ENCODE measurements at regions not wholly inside any gene's neighbourhood (a gene's known extent, or its start where the extent isn't known, plus 50 kb on each side); places are given as distances from the start of the nearest gene placed in this dataset.
A peak's percentile ranks its signal among the peaks of the same experiment; 100 is the strongest.

GRCh38 chr16:85443116-85443515 lies 170.0 kb upstream of the GSE1 start:
- no peak for TF ChIP-seq CTCF (conservative IDR thresholded peaks at IDR 0.05)
- no peak for DNase-seq
- H4K20me1 ChIP-seq (ENCODE audit: control insufficient read depth, insufficient read depth, insufficient read length), result peaks cover 7% of the 10 kb centered on the region

More at GRCh38 chr16:85443116-85443515, 170.0 kb upstream of the GSE1 start:
- Mint-ChIP-seq H3K27me3 (ENCODE audit: low read depth) (peaks cover 16% of the 10 kb centered on the region), H3K27ac (peak overlapping the region in 1 of 3 experiments; percentile 85; a peak in 1 of 7 replicates), H3K9me3 (no peaks in the 10 kb centered on the region), H3K4me1 (peaks cover 26 to 42% of the 10 kb centered on the region in 2 experiments), H3K36me3 (ENCODE audit: insufficient read depth in 1 of 3, low read depth in 3 of 3) (no peaks in the 10 kb centered on the region; a peak in 2 of 7 replicates), H3K4me3 (no peak overlapping the region)
- Histone ChIP-seq H4K8ac (replicated peaks; ENCODE audit: insufficient read length, low read depth, low read length) (no peak overlapping the region), H3K27ac (ENCODE audit: insufficient read length, low read depth, low read length) (no peak overlapping the region), H2BK5ac (ENCODE audit: insufficient read length, low read length) (no peak overlapping the region), H4K5ac (ENCODE audit: insufficient read length, low read depth, low read length) (no peak overlapping the region), H3K14ac (ENCODE audit: insufficient read depth, low read length) (no peak overlapping the region; the same call in 1 of the 2 replicates), H3K9ac (ENCODE audit: extremely low read depth, insufficient read length, low read length) (no peak overlapping the region), H3K4ac (ENCODE audit: low read depth, low read length) (no peak overlapping the region), H3K4me2 (ENCODE audit: insufficient read depth, insufficient read length, low read length) (no peak overlapping the region), H3K56ac (ENCODE audit: insufficient read length, low read depth, low read length) (no peak overlapping the region), H2BK12ac (ENCODE audit: insufficient read length, low read depth, low read length) (no peak overlapping the region), H3K4me1 (ENCODE audit: insufficient read depth, low read length) (peaks cover 2% of the 10 kb centered on the region; the same call in 1 of the 2 replicates), H2AK5ac (ENCODE audit: insufficient read length, low read length) (no peak overlapping the region), H3K79me1 (ENCODE audit: insufficient read depth, low read depth, low read length, poor library complexity, severe bottlenecking) (no peaks in the 10 kb centered on the region), H3K79me2 (ENCODE audit: insufficient read depth, low read length) (no peaks in the 10 kb centered on the region), H2BK15ac (ENCODE audit: low read depth, low read length) (no peak overlapping the region), H3K23ac (ENCODE audit: insufficient read length, low read depth, low read length) (no peak overlapping the region), H4K91ac (ENCODE audit: insufficient read length, low read depth, low read length) (no peak overlapping the region), H3K9me3 (ENCODE audit: control insufficient read depth, low read depth, low read length) (no peaks in the 10 kb centered on the region), H2AFZ (ENCODE audit: low read length) (no peak overlapping the region), H2BK120ac (ENCODE audit: low read depth, low read length, poor library complexity, severe bottlenecking) (no peak overlapping the region), H3K27me3 (ENCODE audit: insufficient read depth, low read length) (no peaks in the 10 kb centered on the region), H3K23me2 (ENCODE audit: insufficient read length, low read depth, low read length, poor library complexity, severe bottlenecking) (no peaks in the 10 kb centered on the region), H3T11ph (ENCODE audit: low read length) (no peak overlapping the region), H2BK20ac (ENCODE audit: low read depth, low read length, poor library complexity, severe bottlenecking) (no peak overlapping the region), H3K18ac (ENCODE audit: insufficient read length, low read depth, low read length) (no peak overlapping the region)
- WGBS (ENCODE audit: extremely low coverage, insufficient read length, low lambda C conversion rate), result no CpG with 5 or more reads among the region's 11 CpGs

All from H9 (cell line).